ENCODE measurements at regions not wholly inside any gene's neighbourhood (a gene's known extent, or its start where the extent isn't known, plus 50 kb on each side); places are given as distances from the start of the nearest gene placed in this dataset.

DNA sequence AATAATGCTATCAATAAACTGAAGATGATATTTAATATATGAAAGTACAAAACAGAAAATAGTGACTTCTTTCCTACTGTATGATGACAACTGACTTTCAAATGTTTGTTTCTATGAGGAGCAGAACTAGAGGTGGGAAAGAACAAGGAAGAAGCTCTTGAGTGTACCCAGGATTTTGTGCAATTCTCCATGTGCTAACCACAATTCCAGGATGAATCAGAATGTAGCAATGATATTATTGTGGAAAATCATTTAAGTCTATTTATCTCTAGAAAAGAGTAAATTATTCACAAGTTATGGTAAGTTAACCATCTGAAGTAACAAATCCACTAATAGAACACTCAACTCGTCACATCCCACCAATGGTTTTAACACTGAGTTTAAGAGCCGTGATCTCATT is 324.1 kb upstream of the EMCN start:
- TF ChIP-seq, protein P1, sequence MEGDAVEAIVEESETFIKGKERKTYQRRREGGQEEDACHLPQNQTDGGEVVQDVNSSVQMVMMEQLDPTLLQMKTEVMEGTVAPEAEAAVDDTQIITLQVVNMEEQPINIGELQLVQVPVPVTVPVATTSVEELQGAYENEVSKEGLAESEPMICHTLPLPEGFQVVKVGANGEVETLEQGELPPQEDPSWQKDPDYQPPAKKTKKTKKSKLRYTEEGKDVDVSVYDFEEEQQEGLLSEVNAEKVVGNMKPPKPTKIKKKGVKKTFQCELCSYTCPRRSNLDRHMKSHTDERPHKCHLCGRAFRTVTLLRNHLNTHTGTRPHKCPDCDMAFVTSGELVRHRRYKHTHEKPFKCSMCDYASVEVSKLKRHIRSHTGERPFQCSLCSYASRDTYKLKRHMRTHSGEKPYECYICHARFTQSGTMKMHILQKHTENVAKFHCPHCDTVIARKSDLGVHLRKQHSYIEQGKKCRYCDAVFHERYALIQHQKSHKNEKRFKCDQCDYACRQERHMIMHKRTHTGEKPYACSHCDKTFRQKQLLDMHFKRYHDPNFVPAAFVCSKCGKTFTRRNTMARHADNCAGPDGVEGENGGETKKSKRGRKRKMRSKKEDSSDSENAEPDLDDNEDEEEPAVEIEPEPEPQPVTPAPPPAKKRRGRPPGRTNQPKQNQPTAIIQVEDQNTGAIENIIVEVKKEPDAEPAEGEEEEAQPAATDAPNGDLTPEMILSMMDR (conservative IDR thresholded peaks at IDR 0.05): no peak
- TF ChIP-seq ZFX (IDR thresholded peaks at IDR 0.05): no peak
